Neutrophil (primary cell): ENCODE measurements at regions not wholly inside any gene's neighbourhood (a gene's known extent, or its start where the extent isn't known, plus 50 kb on each side); places are given as distances from the start of the nearest gene placed in this dataset.
"Not testable (repeated sequence)": the region's sequence is repeated elsewhere in the genome, so short reads cannot be mapped to it uniquely, and the experiment has no call there.

ENCODE experiments used
- H3K27ac ChIP-seq: fragments of 200-600 bp; sonication (generic); 2 replicates; pipeline ENCODE4 v1.5.1; 2016; ENCODE audit warnings: mild to moderate bottlenecking, moderate library complexity
- H3K27me3 ChIP-seq: fragments of 200-600 bp; sonication (generic); 2 replicates; pipeline ENCODE4 v1.6.0; 2016; ENCODE audit warnings: mild to moderate bottlenecking
- H3K36me3 ChIP-seq: fragments of 200-600 bp; sonication (generic); 2 replicates; pipeline ENCODE4 v1.5.1; 2017
- H3K4me1 ChIP-seq, 2 experiments: fragments of 200-600 bp in 1 of 2; sonication (generic) in 1 of 2; 1 replicate in 1 of 2; 2 replicates in 1 of 2; pipeline versions ENCODE4 v1.5.1 to v1.6.1; 2013 to 2016; ENCODE audit warnings: low read depth in 1 of 2, low read length in 1 of 2, mild to moderate bottlenecking in 1 of 2, moderate library complexity in 1 of 2; ENCODE audit not compliant: control insufficient read depth in 1 of 2, insufficient read depth in 1 of 2
- H3K4me3 ChIP-seq, 2 experiments: fragments of 200-600 bp in 1 of 2; sonication (generic) in 1 of 2; 1 replicate in 1 of 2; 2 replicates in 1 of 2; pipeline ENCODE4 v1.5.1; 2013 to 2016; ENCODE audit warnings: low read depth in 1 of 2, low read length in 1 of 2, mild to moderate bottlenecking in 1 of 2, moderate library complexity in 1 of 2
- H3K9me3 ChIP-seq: fragments of 200-600 bp; sonication (generic); 2 replicates; pipeline ENCODE4 v1.5.1; 2016
- TF ChIP-seq, protein P1 (sequence below): fragments of 200-600 bp; sonication (generic); IDR thresholded peaks from 2 replicates; pipeline ENCODE4 v1.5.1; 2016; ENCODE audit warnings: antibody characterized with exemption

DNA sequence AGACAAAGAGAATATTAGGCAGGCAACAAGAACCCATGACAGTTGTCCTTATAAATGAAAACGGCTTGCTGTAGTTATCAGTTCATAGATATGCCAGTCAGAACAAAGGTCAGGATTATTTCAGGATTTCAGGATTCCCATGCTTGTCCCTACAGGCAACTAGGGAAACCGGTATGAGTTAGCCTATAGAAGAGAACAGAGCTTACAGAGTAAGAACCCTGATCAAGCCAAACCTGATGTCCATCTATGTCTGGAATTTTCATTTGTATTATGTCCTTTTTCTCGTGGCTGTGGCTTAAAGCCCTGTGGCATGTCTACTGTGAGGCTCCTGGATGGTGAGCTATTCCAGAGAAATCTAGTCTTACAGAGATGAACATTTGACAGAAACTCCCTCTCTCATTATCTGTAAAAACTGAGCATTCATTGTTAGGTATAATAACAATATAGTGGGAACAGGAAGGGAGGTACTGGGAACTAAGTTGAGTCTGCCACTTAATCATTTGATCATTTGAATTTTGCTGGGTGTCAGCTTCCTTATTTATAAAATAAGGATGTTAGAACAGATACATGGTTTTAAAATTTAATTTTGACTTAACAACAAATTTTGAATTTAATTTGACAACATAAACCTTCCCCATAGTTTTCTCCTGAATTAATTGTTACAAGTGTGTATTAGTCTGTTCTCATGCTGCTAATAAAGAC is 129.5 kb upstream of the KLF3 start:
- Histone ChIP-seq H3K9me3 (no peaks in the 10 kb centered on the region), H3K4me1 (peaks cover 20 to 21% of the 10 kb centered on the region in 2 experiments), H3K36me3 (no peaks in the 10 kb centered on the region), H3K4me3 (no peak overlapping the region), H3K27me3 (no peaks in the 10 kb centered on the region), H3K27ac (no peak overlapping the region)
- TF ChIP-seq, protein P1, sequence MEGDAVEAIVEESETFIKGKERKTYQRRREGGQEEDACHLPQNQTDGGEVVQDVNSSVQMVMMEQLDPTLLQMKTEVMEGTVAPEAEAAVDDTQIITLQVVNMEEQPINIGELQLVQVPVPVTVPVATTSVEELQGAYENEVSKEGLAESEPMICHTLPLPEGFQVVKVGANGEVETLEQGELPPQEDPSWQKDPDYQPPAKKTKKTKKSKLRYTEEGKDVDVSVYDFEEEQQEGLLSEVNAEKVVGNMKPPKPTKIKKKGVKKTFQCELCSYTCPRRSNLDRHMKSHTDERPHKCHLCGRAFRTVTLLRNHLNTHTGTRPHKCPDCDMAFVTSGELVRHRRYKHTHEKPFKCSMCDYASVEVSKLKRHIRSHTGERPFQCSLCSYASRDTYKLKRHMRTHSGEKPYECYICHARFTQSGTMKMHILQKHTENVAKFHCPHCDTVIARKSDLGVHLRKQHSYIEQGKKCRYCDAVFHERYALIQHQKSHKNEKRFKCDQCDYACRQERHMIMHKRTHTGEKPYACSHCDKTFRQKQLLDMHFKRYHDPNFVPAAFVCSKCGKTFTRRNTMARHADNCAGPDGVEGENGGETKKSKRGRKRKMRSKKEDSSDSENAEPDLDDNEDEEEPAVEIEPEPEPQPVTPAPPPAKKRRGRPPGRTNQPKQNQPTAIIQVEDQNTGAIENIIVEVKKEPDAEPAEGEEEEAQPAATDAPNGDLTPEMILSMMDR, result no peak

DNA sequence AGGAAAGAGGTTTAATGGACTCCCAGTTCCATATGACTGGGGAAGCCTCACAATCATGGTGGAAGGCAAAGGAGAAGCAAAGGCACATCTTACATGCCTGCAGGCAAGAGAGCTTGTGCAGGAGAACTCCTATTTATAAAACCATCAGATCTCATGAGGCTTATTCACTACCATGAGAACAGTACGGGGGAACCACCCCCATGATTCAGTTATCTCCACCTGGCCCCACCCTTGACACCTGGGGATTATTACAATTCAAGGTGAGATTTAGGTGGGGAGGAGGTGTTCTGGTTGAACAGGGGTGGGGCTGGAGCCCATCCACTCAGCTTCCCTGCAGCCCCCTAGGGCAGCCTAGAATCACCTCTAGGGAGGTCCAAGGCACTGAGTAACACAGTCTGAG is 128.9 kb upstream of the KLF3 start:
- H3K9me3 ChIP-seq, H3K4me3 ChIP-seq, H3K36me3 ChIP-seq, H3K27ac ChIP-seq, H3K27me3 ChIP-seq: not testable (repeated sequence)
- H3K4me1 ChIP-seq, result peaks cover 14 to 19% of the 10 kb centered on the region in 2 experiments

DNA sequence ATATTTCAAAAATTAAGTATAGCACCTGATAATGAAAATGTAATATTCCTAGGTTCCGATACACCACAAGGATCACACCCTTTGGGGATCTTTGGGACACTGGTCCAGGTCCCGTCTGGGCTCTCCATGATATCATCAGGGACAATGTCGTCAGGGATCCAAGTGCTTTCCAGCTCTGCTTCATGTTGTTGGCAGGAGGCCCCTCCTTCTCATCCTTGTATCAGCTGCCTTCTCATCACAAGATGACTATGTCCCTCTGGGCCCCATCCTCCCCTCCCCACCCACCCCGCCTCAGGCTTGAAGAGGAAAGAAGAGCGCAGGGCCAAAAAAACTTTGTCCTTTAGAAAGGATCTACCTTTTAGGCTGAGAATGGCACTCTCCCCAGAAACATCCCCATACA is 128.3 kb upstream of the KLF3 start:
- TF ChIP-seq, protein P1, result no peak
- H3K9me3 ChIP-seq, result no peaks in the 10 kb centered on the region
- H3K36me3 ChIP-seq, result no peaks in the 10 kb centered on the region
- H3K4me3 ChIP-seq, result no peak overlapping the region
- no peaks in the 10 kb centered on the region for H3K27me3 ChIP-seq
- H3K4me1 ChIP-seq, result peaks cover 8 to 12% of the 10 kb centered on the region in 2 experiments
- H3K27ac ChIP-seq, result no peak overlapping the region

DNA sequence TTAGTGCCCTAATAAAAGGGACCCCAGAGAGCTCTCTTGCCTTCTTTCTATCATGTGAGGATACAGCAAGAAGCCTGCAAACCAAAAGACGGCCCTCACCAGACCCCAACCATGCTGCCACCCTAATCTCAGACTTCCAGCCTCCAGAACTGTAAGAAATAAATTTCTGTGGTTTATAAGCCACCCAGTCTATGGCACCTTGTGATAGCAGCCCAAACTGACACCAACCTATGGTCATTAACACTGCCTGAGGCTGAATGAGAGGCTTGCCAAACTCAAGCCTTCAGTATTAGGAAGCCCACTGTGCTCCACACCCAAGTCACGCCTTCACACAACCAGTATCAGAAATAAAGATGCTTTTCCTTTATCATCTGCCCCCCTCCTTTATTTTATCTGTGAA is 127.3 kb upstream of the KLF3 start:
- Histone ChIP-seq H3K27ac (no peak overlapping the region), H3K4me1 (peaks cover 0 to 2% of the 10 kb centered on the region in 2 experiments), H3K36me3 (no peaks in the 10 kb centered on the region), H3K9me3 (no peaks in the 10 kb centered on the region), H3K4me3 (no peak overlapping the region), H3K27me3 (no peaks in the 10 kb centered on the region)
- TF ChIP-seq, protein P1, result no peak

DNA sequence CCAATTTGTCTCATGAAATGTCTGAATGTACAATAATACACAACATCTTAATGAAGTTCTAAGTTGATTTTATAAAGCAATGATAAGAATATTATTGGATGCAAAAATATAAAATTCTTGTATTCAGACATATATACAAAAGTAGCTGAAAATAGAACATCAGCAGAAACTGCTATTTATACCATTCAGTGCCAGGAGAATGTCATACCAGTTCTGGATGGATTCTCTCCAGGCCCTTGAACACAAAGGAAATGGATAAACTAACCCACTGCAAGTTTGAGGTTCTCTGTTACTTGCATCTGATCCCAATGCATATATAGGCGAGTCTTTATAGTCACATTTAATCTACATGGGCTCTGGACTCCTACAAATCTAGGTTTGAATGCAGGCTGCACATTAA is 126.3 kb upstream of the KLF3 start:
- Histone ChIP-seq H3K9me3 (no peaks in the 10 kb centered on the region), H3K27me3 (no peaks in the 10 kb centered on the region), H3K4me3 (no peak overlapping the region), H3K4me1 (no peaks in the 10 kb centered on the region), H3K27ac (no peak overlapping the region), H3K36me3 (no peaks in the 10 kb centered on the region)
- TF ChIP-seq, protein P1, result no peak

DNA sequence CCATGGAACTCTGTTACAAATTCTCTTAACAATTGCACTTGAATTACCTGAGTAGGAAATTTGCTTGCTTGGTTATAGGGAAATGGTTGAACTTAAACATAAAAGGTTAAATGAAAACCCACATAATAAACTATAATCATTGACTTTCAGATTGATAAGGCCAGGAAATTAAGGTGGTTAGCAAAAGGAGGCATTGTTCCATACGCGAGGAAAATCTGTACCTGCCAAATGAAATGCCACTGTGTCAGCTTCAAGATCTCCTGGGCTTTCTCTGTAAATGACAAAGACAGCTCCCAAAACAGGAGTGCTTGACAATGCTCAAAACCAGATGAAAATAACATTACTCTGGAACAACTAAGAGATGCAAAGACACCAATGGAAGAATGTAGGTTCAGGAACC is 125.5 kb upstream of the KLF3 start:
- Histone ChIP-seq H3K36me3 (no peaks in the 10 kb centered on the region), H3K4me3 (no peak overlapping the region), H3K27ac (no peak overlapping the region), H3K27me3 (no peaks in the 10 kb centered on the region), H3K9me3 (no peaks in the 10 kb centered on the region), H3K4me1 (no peaks in the 10 kb centered on the region)
- TF ChIP-seq, protein P1, result no peak
